ENCODE measurements at regions not wholly inside any gene's neighbourhood (a gene's known extent, or its start where the extent isn't known, plus 50 kb on each side); places are given as distances from the start of the nearest gene placed in this dataset.

- DNase-seq (ENCODE audit: low read depth in 2 of 2), result no peak
Measured at GRCh38 chr14:66111891-66112290, 374.3 kb upstream of the CCDC196 start.

GRCh38 chr14:66114071-66114470 lies 372.1 kb upstream of the CCDC196 start:
- DNase-seq (ENCODE audit: low read depth in 2 of 2), result no peak

GRCh38 chr14:66115740-66116502 lies 370.2 kb upstream of the CCDC196 start:
- DNase-seq (ENCODE audit: low read depth in 2 of 2), result no peak

GRCh38 chr14:66116732-66117131 lies 369.4 kb upstream of the CCDC196 start:
- no peak for DNase-seq (ENCODE audit: low read depth in 2 of 2)

GRCh38 chr14:66117600-66117999 lies 368.6 kb upstream of the CCDC196 start:
- no peak for DNase-seq (ENCODE audit: low read depth in 2 of 2)

GRCh38 chr14:66119606-66120231 lies 366.5 kb upstream of the CCDC196 start:
- no peak for DNase-seq (ENCODE audit: low read depth in 2 of 2)

- no peak for DNase-seq (ENCODE audit: low read depth in 2 of 2)
Measured at GRCh38 chr14:66120402-66120801, 365.8 kb upstream of the CCDC196 start.

- DNase-seq (ENCODE audit: low read depth in 2 of 2), result no peak
Measured at GRCh38 chr14:66121859-66122258, 364.3 kb upstream of the CCDC196 start.

GRCh38 chr14:66129224-66129623 lies 356.9 kb upstream of the CCDC196 start:
- DNase-seq (ENCODE audit: low read depth in 2 of 2), result no peak

GRCh38 chr14:66131111-66131510 lies 355.1 kb upstream of the CCDC196 start:
- no peak for DNase-seq (ENCODE audit: low read depth in 2 of 2)

- no peak for DNase-seq (ENCODE audit: low read depth in 2 of 2)
Measured at GRCh38 chr14:66133666-66134065, 352.5 kb upstream of the CCDC196 start.

GRCh38 chr14:66135831-66136230 lies 350.3 kb upstream of the CCDC196 start:
- no peak for DNase-seq (ENCODE audit: low read depth in 2 of 2)

- no peak for DNase-seq (ENCODE audit: low read depth in 2 of 2)
Measured at GRCh38 chr14:66137081-66137480, 349.1 kb upstream of the CCDC196 start.

GRCh38 chr14:66139432-66139831 lies 346.7 kb upstream of the CCDC196 start:
- DNase-seq (ENCODE audit: low read depth in 2 of 2), result no peak

- no peak for DNase-seq (ENCODE audit: low read depth in 2 of 2)
Measured at GRCh38 chr14:66140213-66140918, 345.8 kb upstream of the CCDC196 start.

GRCh38 chr14:66140963-66141362 lies 345.2 kb upstream of the CCDC196 start:
- DNase-seq (ENCODE audit: low read depth in 2 of 2), result no peak

GRCh38 chr14:66141733-66142132 lies 344.4 kb upstream of the CCDC196 start:
- no peak for DNase-seq (ENCODE audit: low read depth in 2 of 2)

GRCh38 chr14:66143387-66144112 lies 342.6 kb upstream of the CCDC196 start:
- DNase-seq (ENCODE audit: low read depth in 2 of 2), result no peak

GRCh38 chr14:66152302-66152701 lies 333.9 kb upstream of the CCDC196 start:
- DNase-seq (ENCODE audit: low read depth in 2 of 2), result no peak

GRCh38 chr14:66152747-66153146 lies 333.4 kb upstream of the CCDC196 start:
- DNase-seq (ENCODE audit: low read depth in 2 of 2), result no peak

- no peak for DNase-seq (ENCODE audit: low read depth in 2 of 2)
Measured at GRCh38 chr14:66163023-66163422, 323.1 kb upstream of the CCDC196 start.

- DNase-seq (ENCODE audit: low read depth in 2 of 2), result no peak
Measured at GRCh38 chr14:66165337-66165736, 320.8 kb upstream of the CCDC196 start.

All from stimulated activated CD8-positive, alpha-beta memory T cell treated with anti-CD3 and anti-CD28 coated beads, Interleukin-7, amount 100 ng/mL, for 4 hours (primary cell).